AG04449 (cell line): ENCODE measurements at regions not wholly inside any gene's neighbourhood (a gene's known extent, or its start where the extent isn't known, plus 50 kb on each side); places are given as distances from the start of the nearest gene placed in this dataset.

Experiments used
- CTCF ChIA-PET: fragments of 350-600 bp; formaldehyde crosslinking; extraction: SDS; loops from one replicate; lab custom pipeline; 2021; ENCODE audit warnings: antibody characterized with exemption; lab: Yijun Ruan, JAX
- POLR2A ChIA-PET: fragments of 400-600, 350-600 bp; formaldehyde crosslinking; extraction: SDS; loops from one replicate; lab custom pipeline; 2020; ENCODE audit warnings: antibody characterized with exemption, inconsistent platforms; lab: Yijun Ruan, JAX
- DNase-seq: peaks from one replicate; pipeline ENCODE4 v3.0.0-alpha.2; 2010; ENCODE audit warnings: low read depth, low spot score
- H3K4me3 ChIP-seq: 2 replicates; pipeline ENCODE4 v1.5.1; 2011; ENCODE audit warnings: low read depth, mild to moderate bottlenecking, control low read depth, low read length
- CTCF ChIP-seq: IDR thresholded peaks from one replicate; pipeline ENCODE4 v1.5.1; 2011; ENCODE audit warnings: mild to moderate bottlenecking, moderate library complexity, low read length, control low read depth, inconsistent platforms; ENCODE audit not compliant: insufficient read depth; ENCODE audit errors: missing control alignments

GRCh38 chr15:96720656-96721055 is 390.2 kb downstream of the NR2F2 start:
- CTCF ChIA-PET = no interaction called here
- TF ChIP-seq CTCF = no peak
- no peak for DNase-seq
- POLR2A ChIA-PET = no interaction called here
- H3K4me3 ChIP-seq = no peak overlapping the region

- no peak for TF ChIP-seq CTCF
- ChIA-PET CTCF (no interaction called here), POLR2A (no interaction called here)
- H3K4me3 ChIP-seq = no peak overlapping the region
- DNase-seq = no peak
These were observed 398.1 kb downstream of the NR2F2 start for GRCh38 chr15:96728591-96728990.

- no peak for TF ChIP-seq CTCF
- POLR2A ChIA-PET = no interaction called here
- H3K4me3 ChIP-seq = no peak overlapping the region
- DNase-seq = no peak
- CTCF ChIA-PET = no interaction called here
These were observed 402.2 kb downstream of the NR2F2 start for GRCh38 chr15:96732704-96733103.

- no peak for DNase-seq
- H3K4me3 ChIP-seq = no peak overlapping the region
- ChIA-PET CTCF (no interaction called here), POLR2A (no interaction called here)
- no peak for TF ChIP-seq CTCF
These were observed 403.2 kb downstream of the NR2F2 start for GRCh38 chr15:96733721-96734120.

GRCh38 chr15:96735632-96736240 is 405.2 kb downstream of the NR2F2 start:
- H3K4me3 ChIP-seq = no peak overlapping the region
- ChIA-PET CTCF (no interaction called here), POLR2A (no interaction called here)
- DNase-seq = no peak
- no peak for TF ChIP-seq CTCF

GRCh38 chr15:96736384-96736783 is 405.9 kb downstream of the NR2F2 start:
- POLR2A ChIA-PET = no interaction called here
- no peak for DNase-seq
- CTCF ChIA-PET = no interaction called here
- TF ChIP-seq CTCF = no peak
- no peak overlapping the region for H3K4me3 ChIP-seq
